NT2/D1 (cell line): ENCODE measurements at regions not wholly inside any gene's neighbourhood (a gene's known extent, or its start where the extent isn't known, plus 50 kb on each side); places are given as distances from the start of the nearest gene placed in this dataset.

Experiments
- DNase-seq: peaks from one replicate; pipeline ENCODE4 v3.0.0-alpha.2; 2011; ENCODE audit warnings: low read depth, low spot score
- H3K27me3 ChIP-seq: 2 replicates; pipeline ENCODE4 v1.6.0; 2011; ENCODE audit warnings: mild to moderate bottlenecking; ENCODE audit not compliant: insufficient read length, insufficient read depth
- H3K36me3 ChIP-seq: 2 replicates; pipeline ENCODE4 v1.6.1; 2011; ENCODE audit warnings: mild to moderate bottlenecking, low read length, mixed read lengths; ENCODE audit not compliant: insufficient read depth, insufficient read length
- H3K4me1 ChIP-seq: 2 replicates; pipeline ENCODE4 v1.5.1; 2011; ENCODE audit not compliant: insufficient read depth, insufficient read length
- H3K4me3 ChIP-seq: 2 replicates; pipeline ENCODE4 v1.5.1; 2011; ENCODE audit warnings: low read depth; ENCODE audit not compliant: insufficient read length
- H3K9ac ChIP-seq: 2 replicates; pipeline ENCODE4 v1.6.0; 2011; ENCODE audit warnings: low read depth; ENCODE audit not compliant: insufficient read length
- H3K9me3 ChIP-seq: 2 replicates; pipeline ENCODE4 v1.5.1; 2011; ENCODE audit warnings: mild to moderate bottlenecking, low read length; ENCODE audit not compliant: insufficient read depth
- SUZ12 ChIP-seq: IDR thresholded peaks from 2 replicates; pipeline ENCODE4 v1.6.1; 2011; ENCODE audit not compliant: insufficient read length, insufficient read depth; ENCODE audit errors: extremely low read depth
- YY1 ChIP-seq: IDR thresholded peaks from 2 replicates; pipeline ENCODE4 v1.6.1; 2011; ENCODE audit not compliant: insufficient read length, insufficient read depth
- ZNF274 ChIP-seq: IDR thresholded peaks from 2 replicates; pipeline ENCODE4 v1.6.1; 2011; ENCODE audit warnings: mild to moderate bottlenecking, low read depth, low read length

- Histone ChIP-seq H3K9ac (no peak overlapping the region), H3K4me3 (no peak overlapping the region), H3K4me1 (peaks cover 3% of the 10 kb centered on the region), H3K36me3 (no peaks in the 10 kb centered on the region), H3K9me3 (peaks cover 23% of the 10 kb centered on the region; the same call in 1 of the 2 replicates), H3K27me3 (peaks cover 97% of the 10 kb centered on the region)
- DNase-seq: no peak
- TF ChIP-seq SUZ12 (no peak), YY1 (no peak), ZNF274 (no peak)
Observed at GRCh38 chr12:132422381-132423043, 67.4 kb upstream of the FBRSL1 start.

- H3K27me3 ChIP-seq: peaks cover 100% of the 10 kb centered on the region
- H3K4me1 ChIP-seq: peaks cover 3% of the 10 kb centered on the region
- no peak overlapping the region for H3K4me3 ChIP-seq
- no peaks in the 10 kb centered on the region for H3K36me3 ChIP-seq
- no peak for DNase-seq
- peaks cover 23% of the 10 kb centered on the region; the same call in 1 of the 2 replicates for H3K9me3 ChIP-seq
- TF ChIP-seq ZNF274 (no peak), SUZ12 (no peak), YY1 (no peak)
- no peak overlapping the region for H3K9ac ChIP-seq
Observed at GRCh38 chr12:132422040-132422380, 67.9 kb upstream of the FBRSL1 start.

- no peaks in the 10 kb centered on the region for H3K36me3 ChIP-seq
- H3K27me3 ChIP-seq: peaks cover 99% of the 10 kb centered on the region
- H3K4me1 ChIP-seq: peaks cover 9% of the 10 kb centered on the region
- H3K9ac ChIP-seq: no peak overlapping the region
- peaks cover 8% of the 10 kb centered on the region; the same call in 1 of the 2 replicates for H3K9me3 ChIP-seq
- TF ChIP-seq ZNF274: no peak
- TF ChIP-seq SUZ12: no peak
- TF ChIP-seq YY1: no peak
- H3K4me3 ChIP-seq: no peak overlapping the region
- no peak for DNase-seq
Observed at GRCh38 chr12:132419631-132420246, 70.2 kb upstream of the FBRSL1 start.

- H3K9me3 ChIP-seq: peaks cover 6% of the 10 kb centered on the region; the same call in 1 of the 2 replicates
- H3K36me3 ChIP-seq: no peaks in the 10 kb centered on the region
- no peak for TF ChIP-seq YY1
- no peak for TF ChIP-seq SUZ12
- no peak for TF ChIP-seq ZNF274
- peaks cover 98% of the 10 kb centered on the region for H3K27me3 ChIP-seq
- no peak overlapping the region for H3K4me3 ChIP-seq
- DNase-seq: no peak
- no peak overlapping the region for H3K9ac ChIP-seq
- H3K4me1 ChIP-seq: peaks cover 16% of the 10 kb centered on the region
Observed at GRCh38 chr12:132418393-132418925, 71.5 kb upstream of the FBRSL1 start.

GRCh38 chr12:132417741-132418140 lies 72.2 kb upstream of the FBRSL1 start:
- Histone ChIP-seq H3K4me3 (no peak overlapping the region), H3K36me3 (no peaks in the 10 kb centered on the region), H3K4me1 (peaks cover 16% of the 10 kb centered on the region), H3K27me3 (peaks cover 91% of the 10 kb centered on the region), H3K9me3 (peaks cover 3% of the 10 kb centered on the region; the same call in 1 of the 2 replicates), H3K9ac (peak overlapping the region; percentile 10)
- TF ChIP-seq YY1: no peak
- TF ChIP-seq ZNF274: no peak
- no peak for TF ChIP-seq SUZ12
- DNase-seq: no peak

GRCh38 chr12:132416827-132417226 lies 73.1 kb upstream of the FBRSL1 start:
- Histone ChIP-seq H3K9me3 (peaks cover 3% of the 10 kb centered on the region; the same call in 1 of the 2 replicates), H3K4me3 (no peak overlapping the region), H3K4me1 (peaks cover 12% of the 10 kb centered on the region), H3K9ac (no peak overlapping the region), H3K36me3 (no peaks in the 10 kb centered on the region), H3K27me3 (peaks cover 82% of the 10 kb centered on the region)
- TF ChIP-seq YY1: no peak
- TF ChIP-seq ZNF274: no peak
- no peak for TF ChIP-seq SUZ12
- no peak for DNase-seq

GRCh38 chr12:132416121-132416673 lies 73.8 kb upstream of the FBRSL1 start:
- TF ChIP-seq ZNF274: no peak
- no peak for TF ChIP-seq YY1
- TF ChIP-seq SUZ12: no peak
- peaks cover 12% of the 10 kb centered on the region for H3K4me1 ChIP-seq
- H3K27me3 ChIP-seq: peaks cover 81% of the 10 kb centered on the region
- peaks cover 3% of the 10 kb centered on the region; the same call in 1 of the 2 replicates for H3K9me3 ChIP-seq
- no peak for DNase-seq
- no peak overlapping the region for H3K9ac ChIP-seq
- no peak overlapping the region for H3K4me3 ChIP-seq
- no peaks in the 10 kb centered on the region for H3K36me3 ChIP-seq
